ENCODE measurements at regions not wholly inside any gene's neighbourhood (a gene's known extent, or its start where the extent isn't known, plus 50 kb on each side); places are given as distances from the start of the nearest gene placed in this dataset.

DNA sequence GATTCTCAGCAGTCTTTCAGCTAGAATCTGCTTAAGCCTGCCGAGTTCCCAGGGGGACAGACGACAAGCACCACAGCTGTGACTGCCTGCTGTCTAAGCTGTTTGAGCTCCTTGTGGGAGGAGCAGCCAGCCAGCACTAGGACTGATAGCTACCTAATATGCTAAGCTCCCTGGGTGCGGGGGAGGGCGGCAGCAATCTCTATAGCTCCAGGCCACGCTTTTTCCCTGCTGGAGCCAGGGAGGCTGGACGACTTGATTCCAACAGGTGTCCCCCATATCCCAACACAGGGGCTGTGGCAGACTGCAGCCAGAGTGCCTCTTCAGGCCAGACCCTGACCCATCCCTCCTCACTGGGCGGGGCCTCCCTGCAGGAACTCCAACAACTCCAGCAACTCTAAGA is 134.1 kb upstream of the ARPP21 start:
- H3K4me3 ChIP-seq: no peak overlapping the region
- no peaks in the 10 kb centered on the region for H3F3A ChIP-seq (ENCODE audit: insufficient read depth, low read depth)
- no peak for TF ChIP-seq EZH2 (IDR thresholded peaks at IDR 0.05; ENCODE audit: low read depth)
- TF ChIP-seq, protein P1, sequence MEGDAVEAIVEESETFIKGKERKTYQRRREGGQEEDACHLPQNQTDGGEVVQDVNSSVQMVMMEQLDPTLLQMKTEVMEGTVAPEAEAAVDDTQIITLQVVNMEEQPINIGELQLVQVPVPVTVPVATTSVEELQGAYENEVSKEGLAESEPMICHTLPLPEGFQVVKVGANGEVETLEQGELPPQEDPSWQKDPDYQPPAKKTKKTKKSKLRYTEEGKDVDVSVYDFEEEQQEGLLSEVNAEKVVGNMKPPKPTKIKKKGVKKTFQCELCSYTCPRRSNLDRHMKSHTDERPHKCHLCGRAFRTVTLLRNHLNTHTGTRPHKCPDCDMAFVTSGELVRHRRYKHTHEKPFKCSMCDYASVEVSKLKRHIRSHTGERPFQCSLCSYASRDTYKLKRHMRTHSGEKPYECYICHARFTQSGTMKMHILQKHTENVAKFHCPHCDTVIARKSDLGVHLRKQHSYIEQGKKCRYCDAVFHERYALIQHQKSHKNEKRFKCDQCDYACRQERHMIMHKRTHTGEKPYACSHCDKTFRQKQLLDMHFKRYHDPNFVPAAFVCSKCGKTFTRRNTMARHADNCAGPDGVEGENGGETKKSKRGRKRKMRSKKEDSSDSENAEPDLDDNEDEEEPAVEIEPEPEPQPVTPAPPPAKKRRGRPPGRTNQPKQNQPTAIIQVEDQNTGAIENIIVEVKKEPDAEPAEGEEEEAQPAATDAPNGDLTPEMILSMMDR (conservative IDR thresholded peaks at IDR 0.05): no peak
- H3K9me3 ChIP-seq (ENCODE audit: insufficient read depth, low read depth): no peaks in the 10 kb centered on the region
- no peaks in the 10 kb centered on the region for H3K79me2 ChIP-seq (ENCODE audit: low read depth)
- no peaks in the 10 kb centered on the region for H4K20me1 ChIP-seq (ENCODE audit: insufficient read depth)
- CTCF ChIA-PET: no interaction called here
- H3K36me3 ChIP-seq (ENCODE audit: low read depth): no peaks in the 10 kb centered on the region
- H3K27ac ChIP-seq: no peak overlapping the region
- H3K4me1 ChIP-seq (replicated peaks; ENCODE audit: insufficient read depth): no peaks in the 10 kb centered on the region
- H3K27me3 ChIP-seq (ENCODE audit: insufficient read depth, low read depth): no peaks in the 10 kb centered on the region
- no peaks in the 10 kb centered on the region for H3K9me2 ChIP-seq (ENCODE audit: insufficient read depth)
- DNase-seq: no peak
- no TSS peak for BruUV-seq (replicated peaks)
- intact Hi-C loops (cut with micrococcal nuclease; ENCODE audit: unreplicated experiment): no loop called here
- POLR2A ChIA-PET (ENCODE audit: unreplicated experiment): no interaction called here
- H2AFZ ChIP-seq: no peak overlapping the region
- no peak overlapping the region for H3K4me2 ChIP-seq

DNA sequence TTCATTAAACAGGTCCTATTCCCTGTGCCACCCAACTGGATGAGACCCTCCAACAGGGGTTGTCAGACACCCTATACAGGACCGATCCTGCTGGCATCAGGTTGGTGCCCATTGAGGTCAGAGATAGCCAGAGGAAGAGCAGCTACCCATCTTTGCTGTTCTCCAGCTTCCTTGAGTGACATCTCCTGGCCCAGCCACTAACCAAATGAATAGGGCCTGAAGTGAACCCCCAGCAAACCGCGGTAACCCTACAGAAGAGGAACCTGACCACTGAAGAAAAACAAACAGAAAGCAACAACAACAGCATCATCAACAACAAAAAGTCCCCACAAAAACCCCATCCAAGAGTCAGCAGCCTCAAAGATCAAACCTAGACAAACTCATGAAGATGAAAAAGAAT is 133.6 kb upstream of the ARPP21 start:
- no TSS peak for BruUV-seq (replicated peaks)
- Histone ChIP-seq H3K27ac (no peak overlapping the region), H4K20me1 (ENCODE audit: insufficient read depth) (no peaks in the 10 kb centered on the region), H3K4me3 (no peak overlapping the region), H3F3A (ENCODE audit: insufficient read depth, low read depth) (no peaks in the 10 kb centered on the region), H2AFZ (no peak overlapping the region), H3K27me3 (ENCODE audit: insufficient read depth, low read depth) (no peaks in the 10 kb centered on the region), H3K36me3 (ENCODE audit: low read depth) (no peaks in the 10 kb centered on the region), H3K79me2 (ENCODE audit: low read depth) (no peaks in the 10 kb centered on the region), H3K4me1 (replicated peaks; ENCODE audit: insufficient read depth) (no peaks in the 10 kb centered on the region), H3K9me2 (ENCODE audit: insufficient read depth) (no peaks in the 10 kb centered on the region), H3K4me2 (no peak overlapping the region), H3K9me3 (ENCODE audit: insufficient read depth, low read depth) (no peaks in the 10 kb centered on the region)
- intact Hi-C loops (cut with micrococcal nuclease; ENCODE audit: unreplicated experiment): no loop called here
- DNase-seq: no peak
- CTCF ChIA-PET: no interaction called here
- POLR2A ChIA-PET (ENCODE audit: unreplicated experiment): no interaction called here
- TF ChIP-seq EZH2 (IDR thresholded peaks at IDR 0.05; ENCODE audit: low read depth): no peak
- TF ChIP-seq, protein P1 (conservative IDR thresholded peaks at IDR 0.05): no peak

DNA sequence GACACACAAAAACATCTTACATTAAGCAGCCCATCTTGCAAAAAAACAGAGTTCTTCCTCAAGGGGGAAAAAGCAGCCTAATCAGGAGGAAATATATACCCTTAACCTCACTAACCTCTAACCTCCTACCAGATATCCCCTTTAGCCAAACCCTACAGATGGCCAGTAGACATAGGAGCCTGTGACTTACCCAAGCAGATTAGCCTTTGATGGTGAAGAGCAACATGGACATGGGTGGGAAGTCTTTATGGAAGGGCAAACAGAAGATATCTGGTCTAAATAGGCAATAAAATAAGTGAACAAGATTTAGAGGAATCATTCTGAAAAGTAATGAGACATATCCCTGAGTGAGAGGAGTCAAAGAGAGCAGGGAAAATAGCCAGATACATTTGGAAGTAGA is 119.4 kb upstream of the ARPP21 start:
- ChIA-PET POLR2A (ENCODE audit: unreplicated experiment) (no interaction called here), CTCF (no interaction called here)
- no peak for DNase-seq
- H3K9me3 ChIP-seq (ENCODE audit: insufficient read depth, low read depth): no peaks in the 10 kb centered on the region
- H2AFZ ChIP-seq: no peak overlapping the region
- no peaks in the 10 kb centered on the region for H3K36me3 ChIP-seq (ENCODE audit: low read depth)
- no peak overlapping the region for H3K4me3 ChIP-seq
- no peak for TF ChIP-seq EZH2 (IDR thresholded peaks at IDR 0.05; ENCODE audit: low read depth)
- TF ChIP-seq, protein P1 (conservative IDR thresholded peaks at IDR 0.05): no peak
- no peak overlapping the region for H3K4me2 ChIP-seq
- BruUV-seq (replicated peaks): no TSS peak
- H3K9me2 ChIP-seq (ENCODE audit: insufficient read depth): no peaks in the 10 kb centered on the region
- no peaks in the 10 kb centered on the region for H4K20me1 ChIP-seq (ENCODE audit: insufficient read depth)
- no peaks in the 10 kb centered on the region for H3K4me1 ChIP-seq (replicated peaks; ENCODE audit: insufficient read depth)
- no peak overlapping the region for H3K27ac ChIP-seq
- H3K79me2 ChIP-seq (ENCODE audit: low read depth): no peaks in the 10 kb centered on the region
- intact Hi-C loops (cut with micrococcal nuclease; ENCODE audit: unreplicated experiment): no loop called here
- H3F3A ChIP-seq (ENCODE audit: insufficient read depth, low read depth): no peaks in the 10 kb centered on the region
- H3K27me3 ChIP-seq (ENCODE audit: insufficient read depth, low read depth): no peaks in the 10 kb centered on the region
